Stimulated activated CD4-positive, alpha-beta T cell treated with anti-CD3 and anti-CD28 coated beads, Interleukin-15, amount 100 ng/mL, for 1 hour (primary cell): ENCODE measurements at regions not wholly inside any gene's neighbourhood (a gene's known extent, or its start where the extent isn't known, plus 50 kb on each side); places are given as distances from the start of the nearest gene placed in this dataset.
"Not testable (repeated sequence)": the region's sequence is repeated elsewhere in the genome, so short reads cannot be mapped to it uniquely, and the experiment has no call there.

ENCODE experiments used
- DNase-seq, 2 donors: peaks; one replicate each; pipeline ENCODE4 v3.0.0-alpha.2; 2020; ENCODE audit warnings: low read depth in 1 of 2, low spot score in 1 of 2

- DNase-seq, result no peak
Measured at GRCh38 chr2:217597145-217597544, 405.6 kb downstream of the TNS1 start.

GRCh38 chr2:217593732-217594131 lies 409.1 kb downstream of the TNS1 start:
- no peak for DNase-seq

- DNase-seq, result no peak
Measured at GRCh38 chr2:217588266-217588665, 414.5 kb downstream of the TNS1 start.

GRCh38 chr2:217585362-217585761 lies 417.4 kb downstream of the TNS1 start:
- DNase-seq, result no peak

- not testable (repeated sequence) for DNase-seq
Measured at GRCh38 chr2:217580407-217580806, 422.4 kb downstream of the TNS1 start.

GRCh38 chr2:217573571-217573970 lies 429.2 kb downstream of the TNS1 start:
- no peak for DNase-seq

- no peak for DNase-seq
Measured at GRCh38 chr2:217570394-217570793, 432.4 kb downstream of the TNS1 start.

- no peak for DNase-seq
Measured at GRCh38 chr2:217568289-217568971, 434.4 kb downstream of the TNS1 start.

- DNase-seq, result no peak
Measured at GRCh38 chr2:217563565-217563964, 439.2 kb downstream of the TNS1 start.

GRCh38 chr2:217562871-217563480 lies 439.8 kb downstream of the TNS1 start:
- no peak for DNase-seq

- no peak for DNase-seq
Measured at GRCh38 chr2:217559084-217559483, 443.7 kb downstream of the TNS1 start.

- no peak for DNase-seq
Measured at GRCh38 chr2:217555081-217555876, 447.5 kb downstream of the TNS1 start.

GRCh38 chr2:217553679-217554078 lies 449.1 kb downstream of the TNS1 start:
- no peak for DNase-seq

- DNase-seq, result no peak
Measured at GRCh38 chr2:217553202-217553601, 449.6 kb downstream of the TNS1 start.

- no peak for DNase-seq
Measured at GRCh38 chr2:217552081-217552480, 450.7 kb downstream of the TNS1 start.

- DNase-seq, result no peak
Measured at GRCh38 chr2:217551252-217551899, 451.4 kb downstream of the TNS1 start.

GRCh38 chr2:217539126-217539525 lies 463.7 kb downstream of the TNS1 start:
- DNase-seq, result no peak

GRCh38 chr2:217538719-217539118 lies 464.1 kb downstream of the TNS1 start:
- no peak for DNase-seq

GRCh38 chr2:217535957-217536708 lies 466.7 kb downstream of the TNS1 start:
- no peak for DNase-seq

- no peak for DNase-seq
Measured at GRCh38 chr2:217530392-217531090, 472.3 kb downstream of the TNS1 start.
